ENCODE measurements at regions not wholly inside any gene's neighbourhood (a gene's known extent, or its start where the extent isn't known, plus 50 kb on each side); places are given as distances from the start of the nearest gene placed in this dataset.

DNA sequence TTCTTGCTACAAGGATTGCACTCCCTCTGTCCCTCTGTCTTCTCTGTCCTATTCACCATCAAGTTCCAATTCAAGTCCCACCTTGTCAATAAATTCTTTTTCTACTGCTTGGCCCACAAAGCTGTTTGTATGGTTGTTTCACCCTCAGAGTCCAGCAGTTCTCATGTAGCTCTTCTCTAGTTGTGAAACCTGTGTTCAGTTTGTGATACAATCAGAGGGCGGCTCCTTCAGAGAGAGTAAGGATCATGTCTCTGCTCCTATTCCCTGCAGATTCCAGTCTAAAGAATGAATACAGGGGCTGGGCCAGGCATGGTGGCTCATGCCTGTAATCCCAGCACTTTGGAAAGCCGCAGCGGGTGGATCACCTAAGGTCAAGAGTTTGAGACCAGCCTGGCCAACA, 126.6 kb upstream of the BET1 start:
- H3K4me2 ChIP-seq = no peak overlapping the region
- TF ChIP-seq EZH2phosphoT487 (IDR thresholded peaks at IDR 0.05; ENCODE audit: low read depth, severe bottlenecking, unreplicated experiment) = no peak
- no peak for TF ChIP-seq EZH2 (IDR thresholded peaks at IDR 0.05; ENCODE audit: borderline replicate concordance)
- TF ChIP-seq, protein P1, sequence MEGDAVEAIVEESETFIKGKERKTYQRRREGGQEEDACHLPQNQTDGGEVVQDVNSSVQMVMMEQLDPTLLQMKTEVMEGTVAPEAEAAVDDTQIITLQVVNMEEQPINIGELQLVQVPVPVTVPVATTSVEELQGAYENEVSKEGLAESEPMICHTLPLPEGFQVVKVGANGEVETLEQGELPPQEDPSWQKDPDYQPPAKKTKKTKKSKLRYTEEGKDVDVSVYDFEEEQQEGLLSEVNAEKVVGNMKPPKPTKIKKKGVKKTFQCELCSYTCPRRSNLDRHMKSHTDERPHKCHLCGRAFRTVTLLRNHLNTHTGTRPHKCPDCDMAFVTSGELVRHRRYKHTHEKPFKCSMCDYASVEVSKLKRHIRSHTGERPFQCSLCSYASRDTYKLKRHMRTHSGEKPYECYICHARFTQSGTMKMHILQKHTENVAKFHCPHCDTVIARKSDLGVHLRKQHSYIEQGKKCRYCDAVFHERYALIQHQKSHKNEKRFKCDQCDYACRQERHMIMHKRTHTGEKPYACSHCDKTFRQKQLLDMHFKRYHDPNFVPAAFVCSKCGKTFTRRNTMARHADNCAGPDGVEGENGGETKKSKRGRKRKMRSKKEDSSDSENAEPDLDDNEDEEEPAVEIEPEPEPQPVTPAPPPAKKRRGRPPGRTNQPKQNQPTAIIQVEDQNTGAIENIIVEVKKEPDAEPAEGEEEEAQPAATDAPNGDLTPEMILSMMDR (IDR thresholded peaks at IDR 0.05; ENCODE audit: poor library complexity) = no peak
- no peaks in the 10 kb centered on the region for H4K20me1 ChIP-seq (ENCODE audit: insufficient read depth, poor library complexity, severe bottlenecking)
- 88% methylated on average over 3 of the region's 3 CpGs for WGBS (ENCODE audit: low lambda C conversion rate, missing lambda C conversion rate)
- H3K9me2 ChIP-seq (replicated peaks; ENCODE audit: insufficient read depth) = no peaks in the 10 kb centered on the region
- no peaks in the 10 kb centered on the region for H3K9me3 ChIP-seq (ENCODE audit: low read depth)
- no peak for DNase-seq (ENCODE audit: low spot score)
- H3K79me2 ChIP-seq = no peaks in the 10 kb centered on the region
- H3K36me3 ChIP-seq (replicated peaks; ENCODE audit: insufficient read depth, low read depth) = no peaks in the 10 kb centered on the region
- no peak overlapping the region for H3K4me3 ChIP-seq
- no peak overlapping the region for H3K27ac ChIP-seq
- H3K4me1 ChIP-seq (ENCODE audit: insufficient read depth) = peaks cover 18% of the 10 kb centered on the region
- no peak overlapping the region for H2AFZ ChIP-seq
- H3K27me3 ChIP-seq = no peaks in the 10 kb centered on the region

DNA sequence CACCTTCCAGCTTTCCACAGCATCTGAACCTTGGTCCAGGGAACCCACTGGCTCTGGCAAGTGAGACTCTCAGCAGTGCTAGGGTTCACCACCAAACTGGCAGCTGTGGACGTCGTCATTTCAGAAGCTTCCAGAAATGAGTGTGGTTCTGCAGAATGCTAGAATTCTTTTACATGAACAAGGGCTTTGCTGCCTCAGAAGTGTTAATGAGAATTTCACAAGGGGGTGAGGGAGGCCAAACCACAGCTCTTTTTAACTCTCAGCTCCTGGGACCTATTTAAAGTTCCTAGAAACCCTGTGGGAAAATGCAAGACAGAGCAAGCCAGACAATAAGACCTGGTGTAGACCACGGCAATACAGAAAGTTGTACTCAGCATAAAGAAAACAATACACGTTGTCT, 129.3 kb upstream of the BET1 start:
- no peak overlapping the region for H3K4me3 ChIP-seq

DNA sequence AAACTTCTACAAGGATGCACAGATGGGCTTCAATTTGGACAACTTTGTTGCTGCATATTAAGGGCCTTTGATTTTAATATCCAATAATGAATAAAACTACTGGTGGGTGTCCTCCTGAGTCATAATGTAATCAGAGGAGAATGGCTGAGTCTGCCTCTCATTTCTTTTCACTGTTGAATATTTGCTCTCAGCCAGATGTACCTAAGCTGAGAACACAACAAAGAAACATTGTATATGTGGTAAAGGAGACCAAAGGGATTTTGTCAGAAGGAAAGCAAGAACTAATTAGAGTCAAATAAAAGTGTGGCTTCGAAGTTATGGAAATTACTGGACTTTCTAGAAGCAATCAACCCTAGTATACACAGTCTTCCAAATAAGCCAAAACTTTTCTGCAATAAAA, 131.0 kb upstream of the BET1 start:
- DNase-seq (ENCODE audit: low spot score) = no peak
- Histone ChIP-seq H3K4me2 (no peak overlapping the region), H3K9me3 (ENCODE audit: low read depth) (no peaks in the 10 kb centered on the region), H4K20me1 (ENCODE audit: insufficient read depth, poor library complexity, severe bottlenecking) (no peaks in the 10 kb centered on the region), H3K9me2 (replicated peaks; ENCODE audit: insufficient read depth) (no peaks in the 10 kb centered on the region), H3K36me3 (replicated peaks; ENCODE audit: insufficient read depth, low read depth) (no peaks in the 10 kb centered on the region), H3K4me1 (ENCODE audit: insufficient read depth) (peaks cover 7% of the 10 kb centered on the region), H3K4me3 (no peak overlapping the region), H3K27me3 (no peaks in the 10 kb centered on the region), H3K79me2 (no peaks in the 10 kb centered on the region), H3K27ac (no peak overlapping the region), H2AFZ (no peak overlapping the region)
- 71% methylated on average over 1 of the region's 1 CpG for WGBS (ENCODE audit: low lambda C conversion rate, missing lambda C conversion rate)
- TF ChIP-seq EZH2phosphoT487 (IDR thresholded peaks at IDR 0.05; ENCODE audit: low read depth, severe bottlenecking, unreplicated experiment) (no peak), EZH2 (IDR thresholded peaks at IDR 0.05; ENCODE audit: borderline replicate concordance) (no peak)
- TF ChIP-seq, protein P1 (IDR thresholded peaks at IDR 0.05; ENCODE audit: poor library complexity) = no peak

More for the DNA sequence above, 129.3 kb upstream of the BET1 start:
- Histone ChIP-seq H3K9me3 (ENCODE audit: low read depth) (no peaks in the 10 kb centered on the region), H2AFZ (no peak overlapping the region), H4K20me1 (ENCODE audit: insufficient read depth, poor library complexity, severe bottlenecking) (no peaks in the 10 kb centered on the region), H3K36me3 (replicated peaks; ENCODE audit: insufficient read depth, low read depth) (no peaks in the 10 kb centered on the region), H3K27ac (no peak overlapping the region), H3K4me1 (ENCODE audit: insufficient read depth) (peaks cover 18% of the 10 kb centered on the region), H3K79me2 (no peaks in the 10 kb centered on the region), H3K9me2 (replicated peaks; ENCODE audit: insufficient read depth) (no peaks in the 10 kb centered on the region), H3K27me3 (no peaks in the 10 kb centered on the region), H3K4me2 (no peak overlapping the region)
- DNase-seq (ENCODE audit: low spot score) = no peak
- TF ChIP-seq EZH2 (IDR thresholded peaks at IDR 0.05; ENCODE audit: borderline replicate concordance) = no peak
- TF ChIP-seq EZH2phosphoT487 (IDR thresholded peaks at IDR 0.05; ENCODE audit: low read depth, severe bottlenecking, unreplicated experiment) = no peak
- TF ChIP-seq, protein P1 (IDR thresholded peaks at IDR 0.05; ENCODE audit: poor library complexity) = no peak
- whole genome bisulfite sequencing (ENCODE audit: low lambda C conversion rate, missing lambda C conversion rate) = 62% methylated on average over 4 of the region's 4 CpGs

DNA sequence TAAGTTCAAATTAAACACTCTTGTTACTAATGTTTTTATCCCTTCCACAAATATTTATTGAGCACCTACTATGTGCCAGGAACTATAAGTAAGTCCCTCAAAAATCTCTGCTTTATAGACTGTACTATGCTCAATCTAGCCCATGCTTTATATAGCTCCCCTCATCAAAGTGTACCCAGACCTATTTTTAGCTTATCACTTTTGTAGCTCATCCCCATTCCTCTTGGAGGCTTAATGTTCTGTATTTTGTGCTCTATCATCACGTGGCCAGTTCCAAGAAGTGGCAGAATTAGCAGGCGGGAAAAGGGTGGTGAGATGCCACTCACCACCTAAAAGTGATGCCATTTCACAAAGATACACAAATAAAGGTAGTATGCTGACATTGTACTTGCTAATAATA, 138.1 kb upstream of the BET1 start:
- Histone ChIP-seq H3K4me1 (ENCODE audit: insufficient read depth) (no peaks in the 10 kb centered on the region), H3K36me3 (replicated peaks; ENCODE audit: insufficient read depth, low read depth) (no peaks in the 10 kb centered on the region), H3K4me2 (no peak overlapping the region), H3K4me3 (no peak overlapping the region), H3K9me3 (ENCODE audit: low read depth) (no peaks in the 10 kb centered on the region), H2AFZ (no peak overlapping the region), H3K9me2 (replicated peaks; ENCODE audit: insufficient read depth) (no peaks in the 10 kb centered on the region), H3K79me2 (no peaks in the 10 kb centered on the region), H3K27ac (no peak overlapping the region), H3K27me3 (no peaks in the 10 kb centered on the region), H4K20me1 (ENCODE audit: insufficient read depth, poor library complexity, severe bottlenecking) (no peaks in the 10 kb centered on the region)
- TF ChIP-seq EZH2 (IDR thresholded peaks at IDR 0.05; ENCODE audit: borderline replicate concordance) (no peak), EZH2phosphoT487 (IDR thresholded peaks at IDR 0.05; ENCODE audit: low read depth, severe bottlenecking, unreplicated experiment) (no peak)
- TF ChIP-seq, protein P1 (IDR thresholded peaks at IDR 0.05; ENCODE audit: poor library complexity) = no peak
- no peak for DNase-seq (ENCODE audit: low spot score)
- 88% methylated on average over 2 of the region's 2 CpGs for WGBS (ENCODE audit: low lambda C conversion rate, missing lambda C conversion rate)

Data from hepatocyte (in vitro differentiated cells).